Activated naive CD4-positive, alpha-beta T cell treated with anti-CD3 and anti-CD28 coated beads, Interleukin-2, amount 50 U/mL, for 24 hours (primary cell): ENCODE measurements at regions not wholly inside any gene's neighbourhood (a gene's known extent, or its start where the extent isn't known, plus 50 kb on each side); places are given as distances from the start of the nearest gene placed in this dataset.
"Not testable (repeated sequence)": the region's sequence is repeated elsewhere in the genome, so short reads cannot be mapped to it uniquely, and the experiment has no call there.

Experiments used
- H3K27ac Mint-ChIP-seq: one replicate; pipeline ENCODE4 v1.8.0; 2021; ENCODE audit warnings: mild to moderate bottlenecking, mixed read lengths
- H3K27me3 Mint-ChIP-seq: one replicate; pipeline ENCODE4 v1.8.0; 2021; ENCODE audit warnings: mixed read lengths
- H3K36me3 Mint-ChIP-seq: one replicate; pipeline ENCODE4 v1.8.0; 2021; ENCODE audit warnings: mixed read lengths
- H3K4me1 Mint-ChIP-seq: one replicate; pipeline ENCODE4 v1.8.0; 2021; ENCODE audit warnings: mixed read lengths
- H3K4me3 Mint-ChIP-seq: one replicate; pipeline ENCODE4 v1.8.0; 2021; ENCODE audit warnings: mild to moderate bottlenecking, mixed read lengths
- H3K9me3 Mint-ChIP-seq: one replicate; pipeline ENCODE4 v1.8.0; 2021; ENCODE audit warnings: mixed read lengths

GRCh38 chr21:6044695-6045094 lies 4476.7 kb upstream of the TPTE start:
- H3K36me3 Mint-ChIP-seq, H3K27me3 Mint-ChIP-seq, H3K4me1 Mint-ChIP-seq, H3K4me3 Mint-ChIP-seq, H3K27ac Mint-ChIP-seq, H3K9me3 Mint-ChIP-seq: not testable (repeated sequence)

DNA sequence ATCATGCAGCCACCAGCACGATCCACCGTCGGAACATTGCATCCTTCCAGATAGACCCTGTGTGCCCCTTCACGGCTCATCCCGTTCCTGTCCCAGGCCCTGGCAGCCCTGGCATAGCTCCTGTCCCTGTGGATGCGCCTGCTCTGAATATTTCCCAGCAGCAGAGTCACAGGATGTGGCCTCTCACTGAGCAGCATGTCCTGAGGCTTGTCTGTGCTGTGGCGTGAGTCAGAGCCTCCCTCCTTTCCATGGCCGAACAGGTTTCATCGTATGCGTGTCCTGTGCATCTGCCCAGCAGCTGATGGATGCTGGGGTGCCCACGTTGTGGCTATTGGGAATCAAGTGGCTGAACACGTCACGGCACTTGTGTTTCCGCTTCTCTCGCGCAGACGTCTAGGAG lies 4471.5 kb upstream of the TPTE start:
- not testable (repeated sequence) for H3K27ac Mint-ChIP-seq, H3K4me3 Mint-ChIP-seq, H3K36me3 Mint-ChIP-seq, H3K27me3 Mint-ChIP-seq, H3K4me1 Mint-ChIP-seq, H3K9me3 Mint-ChIP-seq

DNA sequence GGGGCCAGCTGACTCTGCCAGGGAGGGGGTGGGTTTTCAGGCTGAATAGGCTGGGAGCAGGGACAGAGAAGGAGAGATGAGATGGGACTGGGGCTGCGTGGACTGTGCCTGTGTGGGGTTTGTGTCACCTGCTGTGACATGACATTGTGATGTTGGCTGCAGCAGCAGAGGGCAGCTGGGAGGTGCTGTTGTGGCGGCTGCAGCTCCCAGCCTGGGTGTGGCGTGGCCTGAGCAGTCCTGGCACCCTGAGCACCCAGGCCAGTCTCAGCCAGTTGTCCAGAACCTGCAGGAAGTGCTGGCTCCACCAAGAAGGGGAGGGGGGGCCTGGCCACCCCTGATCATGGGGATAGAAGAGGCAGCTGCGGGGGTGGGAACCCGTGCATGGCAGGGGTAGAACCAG lies 4469.3 kb upstream of the TPTE start:
- H3K9me3 Mint-ChIP-seq: not testable (repeated sequence)

GRCh38 chr21:6053145-6053544 lies 4468.2 kb upstream of the TPTE start:
- H3K4me3 Mint-ChIP-seq, H3K4me1 Mint-ChIP-seq, H3K36me3 Mint-ChIP-seq, H3K27ac Mint-ChIP-seq, H3K9me3 Mint-ChIP-seq, H3K27me3 Mint-ChIP-seq: not testable (repeated sequence)

More for the DNA sequence above, 4469.3 kb upstream of the TPTE start:
- H3K36me3 Mint-ChIP-seq, H3K4me3 Mint-ChIP-seq, H3K27ac Mint-ChIP-seq, H3K27me3 Mint-ChIP-seq, H3K4me1 Mint-ChIP-seq: not testable (repeated sequence)

DNA sequence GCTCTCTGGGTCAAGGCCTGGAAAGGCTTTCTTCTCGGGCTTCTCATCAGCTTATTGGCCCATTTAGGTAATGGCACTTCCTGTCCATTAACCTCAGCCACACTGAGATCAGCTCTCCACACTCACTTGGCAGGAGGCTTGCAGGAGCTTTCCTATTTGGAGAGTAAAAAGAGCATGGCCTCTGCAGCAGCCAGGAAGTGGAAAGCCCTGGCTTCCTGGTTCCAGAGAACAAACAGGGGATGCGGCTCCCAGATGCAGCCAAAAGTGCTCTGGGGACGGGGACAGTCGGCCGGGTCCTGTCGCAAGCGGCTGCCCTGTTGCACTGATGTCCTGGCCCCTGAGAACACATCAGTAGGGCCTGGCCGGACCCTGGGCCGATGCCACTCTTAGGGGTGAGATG lies 4462.4 kb upstream of the TPTE start:
- H3K27ac Mint-ChIP-seq, H3K36me3 Mint-ChIP-seq, H3K4me3 Mint-ChIP-seq, H3K4me1 Mint-ChIP-seq, H3K9me3 Mint-ChIP-seq, H3K27me3 Mint-ChIP-seq: not testable (repeated sequence)

GRCh38 chr21:6060054-6060681 lies 4461.2 kb upstream of the TPTE start:
- H3K9me3 Mint-ChIP-seq, H3K4me1 Mint-ChIP-seq, H3K4me3 Mint-ChIP-seq, H3K36me3 Mint-ChIP-seq, H3K27ac Mint-ChIP-seq, H3K27me3 Mint-ChIP-seq: not testable (repeated sequence)

DNA sequence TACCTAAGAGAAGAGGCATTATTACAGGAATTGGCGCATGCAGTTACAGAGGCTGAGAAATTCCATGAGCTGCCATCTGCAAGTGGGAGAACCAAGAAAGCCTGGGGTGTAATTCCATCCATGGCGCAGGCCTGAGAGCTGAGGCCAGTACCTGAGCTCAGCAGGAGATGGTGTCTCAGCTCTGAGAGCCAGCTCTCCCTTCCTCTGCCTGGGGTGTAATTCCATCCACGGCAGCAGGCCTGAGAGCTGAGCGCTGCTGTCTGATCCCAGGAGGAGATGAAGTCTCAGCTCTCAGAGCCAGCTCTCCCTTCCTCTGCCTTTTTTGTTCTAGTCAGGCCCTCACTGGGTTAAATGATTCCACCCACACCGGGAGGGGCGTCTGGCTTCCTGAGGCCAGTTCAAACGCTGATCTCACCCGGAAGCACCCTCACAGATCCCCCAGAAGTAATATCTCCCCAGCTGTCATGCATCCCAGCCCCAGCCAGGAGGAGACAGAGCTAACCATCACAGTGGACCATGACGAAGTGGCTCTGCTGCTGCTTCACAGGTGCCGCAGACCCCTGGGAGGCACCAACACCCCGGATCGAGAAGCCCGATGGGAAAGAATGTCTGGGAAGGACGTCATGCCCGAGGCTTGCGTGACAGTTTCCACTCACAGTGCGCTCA lies 4454.9 kb upstream of the TPTE start:
- H3K27me3 Mint-ChIP-seq, H3K4me3 Mint-ChIP-seq, H3K9me3 Mint-ChIP-seq, H3K36me3 Mint-ChIP-seq, H3K4me1 Mint-ChIP-seq, H3K27ac Mint-ChIP-seq: not testable (repeated sequence)

DNA sequence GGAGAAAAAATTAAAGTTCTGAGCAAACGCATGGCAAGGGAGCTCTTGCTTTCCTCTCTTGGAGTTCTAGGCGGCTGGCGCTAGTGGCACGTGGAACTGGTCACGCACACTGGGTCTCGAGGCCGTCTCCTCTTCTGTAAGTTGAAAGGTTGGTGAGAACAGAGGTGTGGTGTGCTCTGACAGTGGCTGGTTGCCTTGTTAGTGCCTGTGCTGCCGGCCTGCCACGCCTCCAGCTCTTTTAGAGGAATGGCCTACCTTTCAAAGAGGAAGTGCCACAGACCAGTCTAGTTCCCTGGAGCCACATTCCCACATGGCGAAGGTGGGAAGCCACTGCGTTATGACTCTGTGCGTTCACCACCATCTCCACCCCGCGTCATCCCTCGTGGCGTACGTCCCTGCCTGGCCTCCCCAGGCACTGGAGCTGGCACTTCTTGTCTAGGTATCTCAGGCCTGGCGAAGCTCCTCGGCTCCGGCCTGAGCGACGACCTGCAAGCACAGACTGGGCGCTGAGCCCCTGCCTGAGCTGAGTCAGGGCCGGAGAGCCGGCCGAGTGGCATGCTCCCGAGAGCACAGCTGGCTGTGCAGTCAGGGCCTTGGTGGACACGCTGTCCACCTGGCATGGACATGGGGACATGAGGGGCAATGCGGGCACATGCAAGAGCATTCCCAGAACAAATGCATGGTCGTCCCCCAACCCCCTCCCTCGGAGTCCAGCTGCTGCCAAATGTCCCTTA lies 4453.1 kb upstream of the TPTE start:
- not testable (repeated sequence) for H3K27me3 Mint-ChIP-seq, H3K4me3 Mint-ChIP-seq, H3K9me3 Mint-ChIP-seq, H3K27ac Mint-ChIP-seq, H3K4me1 Mint-ChIP-seq, H3K36me3 Mint-ChIP-seq

DNA sequence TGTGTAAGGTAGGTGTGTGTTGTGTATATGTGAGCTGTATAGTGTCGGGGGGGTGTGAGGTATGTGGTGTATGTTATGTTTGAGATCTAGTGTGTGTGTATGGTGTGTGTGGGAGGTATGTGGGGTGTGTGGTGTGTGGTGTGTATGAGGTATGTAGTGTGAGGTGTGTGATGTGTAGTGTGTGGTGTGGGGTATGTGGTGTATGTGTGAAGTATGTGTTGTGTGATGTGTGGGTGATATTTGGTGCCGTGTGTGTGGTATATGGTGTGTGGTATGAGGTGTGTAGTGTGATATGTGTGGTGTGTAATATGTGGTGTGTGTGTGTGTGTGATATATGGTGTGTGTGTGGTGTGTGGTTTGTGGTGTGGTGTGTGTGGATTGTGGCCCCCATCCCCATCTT lies 4451.2 kb upstream of the TPTE start:
- not testable (repeated sequence) for H3K4me1 Mint-ChIP-seq, H3K9me3 Mint-ChIP-seq, H3K36me3 Mint-ChIP-seq, H3K27me3 Mint-ChIP-seq, H3K4me3 Mint-ChIP-seq
- H3K27ac Mint-ChIP-seq: peak overlapping the region; percentile 43

DNA sequence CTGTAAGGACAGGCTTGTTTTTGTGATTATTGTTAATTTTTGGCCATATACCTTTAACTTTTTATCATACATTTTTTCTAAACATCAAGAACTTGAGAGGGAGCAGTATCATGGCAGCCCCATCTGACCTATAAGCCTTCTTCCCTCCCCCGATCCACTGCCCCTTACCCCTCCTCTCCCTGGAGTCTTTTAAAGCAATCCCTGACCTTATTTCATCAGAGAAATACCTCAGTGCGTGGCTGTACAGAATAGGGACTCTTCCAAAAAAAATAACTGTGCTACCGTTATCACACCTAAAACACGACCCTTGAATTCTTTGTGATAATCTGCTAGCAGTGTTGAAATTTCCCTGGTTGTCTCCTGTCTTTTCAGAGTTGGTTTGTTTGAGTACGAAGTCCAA lies 4448.7 kb upstream of the TPTE start:
- H3K27ac Mint-ChIP-seq, H3K9me3 Mint-ChIP-seq, H3K4me1 Mint-ChIP-seq: not testable (repeated sequence)

GRCh38 chr21:6073993-6074705 lies 4447.2 kb upstream of the TPTE start:
- not testable (repeated sequence) for H3K27me3 Mint-ChIP-seq, H3K27ac Mint-ChIP-seq, H3K9me3 Mint-ChIP-seq

More for the DNA sequence above, 4448.7 kb upstream of the TPTE start:
- H3K4me3 Mint-ChIP-seq, H3K27me3 Mint-ChIP-seq, H3K36me3 Mint-ChIP-seq: not testable (repeated sequence)

GRCh38 chr21:6074935-6075334 lies 4446.4 kb upstream of the TPTE start:
- H3K27ac Mint-ChIP-seq: not testable (repeated sequence)

More at GRCh38 chr21:6073993-6074705, 4447.2 kb upstream of the TPTE start:
- H3K4me1 Mint-ChIP-seq, H3K36me3 Mint-ChIP-seq, H3K4me3 Mint-ChIP-seq: not testable (repeated sequence)

GRCh38 chr21:6075627-6076208 lies 4445.7 kb upstream of the TPTE start:
- H3K9me3 Mint-ChIP-seq, H3K27ac Mint-ChIP-seq, H3K27me3 Mint-ChIP-seq: not testable (repeated sequence)

More at GRCh38 chr21:6074935-6075334, 4446.4 kb upstream of the TPTE start:
- not testable (repeated sequence) for H3K36me3 Mint-ChIP-seq, H3K4me1 Mint-ChIP-seq, H3K27me3 Mint-ChIP-seq, H3K9me3 Mint-ChIP-seq, H3K4me3 Mint-ChIP-seq

DNA sequence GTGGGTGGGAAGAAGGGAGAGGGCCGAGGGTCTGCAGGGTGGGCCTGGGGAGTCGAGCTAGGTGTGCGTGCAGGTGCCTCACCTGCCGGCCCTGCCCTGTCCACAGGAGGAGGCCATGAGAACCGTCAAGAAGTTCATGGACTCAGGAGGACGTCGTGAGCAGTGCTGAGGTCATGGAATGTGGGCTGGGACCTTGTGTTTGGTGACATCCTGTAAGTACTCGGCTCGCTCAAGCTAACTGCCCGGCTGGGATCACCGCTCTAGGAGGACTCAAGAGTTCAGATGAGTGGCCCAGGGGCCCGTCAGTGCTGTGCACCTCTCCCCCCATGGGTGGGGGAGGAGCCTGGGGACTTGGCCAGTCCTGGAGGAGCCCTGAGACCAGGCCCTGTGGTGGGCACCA lies 4444.0 kb upstream of the TPTE start:
- not testable (repeated sequence) for H3K4me1 Mint-ChIP-seq, H3K27ac Mint-ChIP-seq, H3K9me3 Mint-ChIP-seq, H3K27me3 Mint-ChIP-seq, H3K4me3 Mint-ChIP-seq, H3K36me3 Mint-ChIP-seq

More at GRCh38 chr21:6075627-6076208, 4445.7 kb upstream of the TPTE start:
- not testable (repeated sequence) for H3K36me3 Mint-ChIP-seq, H3K4me3 Mint-ChIP-seq, H3K4me1 Mint-ChIP-seq

- H3K4me1 Mint-ChIP-seq, H3K9me3 Mint-ChIP-seq, H3K27me3 Mint-ChIP-seq, H3K36me3 Mint-ChIP-seq, H3K27ac Mint-ChIP-seq, H3K4me3 Mint-ChIP-seq: not testable (repeated sequence)
These were observed 4442.5 kb upstream of the TPTE start for GRCh38 chr21:6078902-6079301.
